ENCODE measurements at regions not wholly inside any gene's neighbourhood (a gene's known extent, or its start where the extent isn't known, plus 50 kb on each side); places are given as distances from the start of the nearest gene placed in this dataset.
"Not testable (repeated sequence)": the region's sequence is repeated elsewhere in the genome, so short reads cannot be mapped to it uniquely, and the experiment has no call there.

GRCh38 chr9:75378926-75379325, 290.6 kb downstream of the OSTF1 start:
- H3K4me3 ChIP-seq (ENCODE audit: low read depth in 2 of 2, low read length in 2 of 2): no peak overlapping the region
- BruUV-seq (replicated peaks): no TSS peak
- in situ Hi-C loops (cut with HindIII; ENCODE audit: low pct_unique_long_range_greater_than_20kb, low sequenced_read_pairs): no loop called here
- ChIA-PET POLR2A (no interaction called here), CTCF (no interaction called here)
- no peak overlapping the region for H3K27ac ChIP-seq (ENCODE audit: low read length)
- H3K27me3 ChIP-seq (ENCODE audit: control insufficient read depth, insufficient read depth, low read length): no peaks in the 10 kb centered on the region
- H3K4me1 ChIP-seq (ENCODE audit: control insufficient read depth, insufficient read depth, low read length): no peaks in the 10 kb centered on the region
- ATAC-seq: no peak
- intact Hi-C loops (cut with micrococcal nuclease; ENCODE audit: unreplicated experiment): no loop called here
- no peak for TF ChIP-seq CTCF (IDR thresholded peaks at IDR 0.05)
- TF ChIP-seq, protein P1, sequence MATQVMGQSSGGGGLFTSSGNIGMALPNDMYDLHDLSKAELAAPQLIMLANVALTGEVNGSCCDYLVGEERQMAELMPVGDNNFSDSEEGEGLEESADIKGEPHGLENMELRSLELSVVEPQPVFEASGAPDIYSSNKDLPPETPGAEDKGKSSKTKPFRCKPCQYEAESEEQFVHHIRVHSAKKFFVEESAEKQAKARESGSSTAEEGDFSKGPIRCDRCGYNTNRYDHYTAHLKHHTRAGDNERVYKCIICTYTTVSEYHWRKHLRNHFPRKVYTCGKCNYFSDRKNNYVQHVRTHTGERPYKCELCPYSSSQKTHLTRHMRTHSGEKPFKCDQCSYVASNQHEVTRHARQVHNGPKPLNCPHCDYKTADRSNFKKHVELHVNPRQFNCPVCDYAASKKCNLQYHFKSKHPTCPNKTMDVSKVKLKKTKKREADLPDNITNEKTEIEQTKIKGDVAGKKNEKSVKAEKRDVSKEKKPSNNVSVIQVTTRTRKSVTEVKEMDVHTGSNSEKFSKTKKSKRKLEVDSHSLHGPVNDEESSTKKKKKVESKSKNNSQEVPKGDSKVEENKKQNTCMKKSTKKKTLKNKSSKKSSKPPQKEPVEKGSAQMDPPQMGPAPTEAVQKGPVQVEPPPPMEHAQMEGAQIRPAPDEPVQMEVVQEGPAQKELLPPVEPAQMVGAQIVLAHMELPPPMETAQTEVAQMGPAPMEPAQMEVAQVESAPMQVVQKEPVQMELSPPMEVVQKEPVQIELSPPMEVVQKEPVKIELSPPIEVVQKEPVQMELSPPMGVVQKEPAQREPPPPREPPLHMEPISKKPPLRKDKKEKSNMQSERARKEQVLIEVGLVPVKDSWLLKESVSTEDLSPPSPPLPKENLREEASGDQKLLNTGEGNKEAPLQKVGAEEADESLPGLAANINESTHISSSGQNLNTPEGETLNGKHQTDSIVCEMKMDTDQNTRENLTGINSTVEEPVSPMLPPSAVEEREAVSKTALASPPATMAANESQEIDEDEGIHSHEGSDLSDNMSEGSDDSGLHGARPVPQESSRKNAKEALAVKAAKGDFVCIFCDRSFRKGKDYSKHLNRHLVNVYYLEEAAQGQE (IDR thresholded peaks at IDR 0.05; ENCODE audit: insufficient read depth in 1 of 2, low read depth in 2 of 2, low read length in 1 of 2): no peak
- TF ChIP-seq POLR2AphosphoS5 (IDR thresholded peaks at IDR 0.05; ENCODE audit: low read depth, low read length): no peak
- TF ChIP-seq TCF7L2 (IDR thresholded peaks at IDR 0.05; ENCODE audit: low read depth, low read length): no peak
- TF ChIP-seq SIN3A (IDR thresholded peaks at IDR 0.05; ENCODE audit: borderline replicate concordance, insufficient read depth, low read depth, low read length): no peak
- H3K36me3 ChIP-seq (ENCODE audit: control insufficient read depth, insufficient read depth, low read length): no peaks in the 10 kb centered on the region
- H3K9me3 ChIP-seq (ENCODE audit: control insufficient read depth, insufficient read depth, low read depth, low read length): no peaks in the 10 kb centered on the region
- no peak for DNase-seq (ENCODE audit: low read depth, low spot score)

DNA sequence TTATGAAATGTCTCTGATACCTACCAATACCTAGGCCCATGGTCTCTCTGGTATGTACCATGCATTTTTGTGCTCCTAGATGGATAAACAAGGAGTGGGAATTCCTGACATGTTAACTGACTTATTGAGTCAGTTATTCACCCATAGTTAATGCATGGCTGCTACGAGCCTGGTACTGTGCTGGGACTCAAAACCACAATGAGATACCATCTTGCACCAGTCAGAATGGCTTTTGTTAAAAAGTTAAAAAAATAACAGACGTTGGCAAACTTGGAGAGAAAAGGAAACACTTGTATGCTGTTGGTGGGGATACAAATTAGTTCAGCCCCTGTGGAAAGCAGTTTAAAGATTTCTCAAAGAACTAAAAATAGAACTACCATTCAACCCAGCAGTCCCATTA, 293.8 kb downstream of the OSTF1 start:
- ATAC-seq (no peak), DNase-seq (ENCODE audit: low read depth, low spot score) (no peak)
- in situ Hi-C loops (cut with HindIII; ENCODE audit: low pct_unique_long_range_greater_than_20kb, low sequenced_read_pairs): no loop called here
- Histone ChIP-seq H3K27ac (ENCODE audit: low read length) (no peak overlapping the region), H3K4me1 (ENCODE audit: control insufficient read depth, insufficient read depth, low read length) (no peaks in the 10 kb centered on the region), H3K27me3 (ENCODE audit: control insufficient read depth, insufficient read depth, low read length) (no peaks in the 10 kb centered on the region), H3K36me3 (ENCODE audit: control insufficient read depth, insufficient read depth, low read length) (no peaks in the 10 kb centered on the region), H3K4me3 (ENCODE audit: low read depth in 2 of 2, low read length in 2 of 2) (no peak overlapping the region), H3K9me3 (ENCODE audit: control insufficient read depth, insufficient read depth, low read depth, low read length) (no peaks in the 10 kb centered on the region)
- intact Hi-C loops (cut with micrococcal nuclease; ENCODE audit: unreplicated experiment): no loop called here
- no peak for TF ChIP-seq SIN3A (IDR thresholded peaks at IDR 0.05; ENCODE audit: borderline replicate concordance, insufficient read depth, low read depth, low read length)
- TF ChIP-seq, protein P1 (IDR thresholded peaks at IDR 0.05; ENCODE audit: insufficient read depth in 1 of 2, low read depth in 2 of 2, low read length in 1 of 2): no peak
- no peak for TF ChIP-seq TCF7L2 (IDR thresholded peaks at IDR 0.05; ENCODE audit: low read depth, low read length)
- TF ChIP-seq POLR2AphosphoS5 (IDR thresholded peaks at IDR 0.05; ENCODE audit: low read depth, low read length): no peak
- TF ChIP-seq CTCF (IDR thresholded peaks at IDR 0.05): no peak
- CTCF ChIA-PET: no interaction called here
- POLR2A ChIA-PET: no interaction called here
- BruUV-seq (replicated peaks): no TSS peak

DNA sequence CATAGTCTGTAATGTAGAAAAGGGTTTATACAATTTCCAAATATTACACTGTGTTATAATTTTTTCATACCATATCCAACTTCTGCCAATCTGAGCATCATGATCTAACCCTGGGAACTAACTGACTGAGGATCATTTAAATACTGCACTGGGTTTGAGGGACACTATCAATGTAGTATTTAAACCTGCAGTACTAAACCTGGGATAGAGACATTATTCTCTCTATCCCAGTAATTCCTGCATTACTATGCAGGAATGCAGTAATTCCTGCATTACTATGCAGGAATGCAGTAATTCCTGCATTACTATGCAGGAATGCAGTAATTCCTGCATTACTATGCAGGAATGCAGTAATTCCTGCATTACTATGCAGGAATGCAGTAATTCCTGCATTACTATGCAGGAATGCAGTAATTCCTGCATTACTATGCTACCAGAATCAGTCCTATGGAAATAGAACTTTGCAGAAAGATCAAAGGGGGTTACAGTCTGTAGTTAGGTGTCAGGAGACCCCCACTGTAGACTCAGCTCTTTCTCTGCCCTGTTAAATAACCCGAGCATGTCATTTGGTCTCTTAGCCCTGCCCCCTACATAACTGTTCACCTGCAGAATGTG, 295.2 kb downstream of the OSTF1 start:
- POLR2A ChIA-PET; CTCF ChIA-PET; in situ Hi-C loops (cut with HindIII; ENCODE audit: low pct_unique_long_range_greater_than_20kb, low sequenced_read_pairs); ATAC-seq; H3K36me3 ChIP-seq (ENCODE audit: control insufficient read depth, insufficient read depth, low read length); H3K9me3 ChIP-seq (ENCODE audit: control insufficient read depth, insufficient read depth, low read depth, low read length); BruUV-seq (replicated peaks); DNase-seq (ENCODE audit: low read depth, low spot score); intact Hi-C loops (cut with micrococcal nuclease; ENCODE audit: unreplicated experiment); H3K27ac ChIP-seq (ENCODE audit: low read length); H3K27me3 ChIP-seq (ENCODE audit: control insufficient read depth, insufficient read depth, low read length); H3K4me1 ChIP-seq (ENCODE audit: control insufficient read depth, insufficient read depth, low read length); H3K4me3 ChIP-seq (ENCODE audit: low read depth in 2 of 2, low read length in 2 of 2): not testable (repeated sequence)
